ENCODE measurements at regions not wholly inside any gene's neighbourhood (a gene's known extent, or its start where the extent isn't known, plus 50 kb on each side); places are given as distances from the start of the nearest gene placed in this dataset.

DNA sequence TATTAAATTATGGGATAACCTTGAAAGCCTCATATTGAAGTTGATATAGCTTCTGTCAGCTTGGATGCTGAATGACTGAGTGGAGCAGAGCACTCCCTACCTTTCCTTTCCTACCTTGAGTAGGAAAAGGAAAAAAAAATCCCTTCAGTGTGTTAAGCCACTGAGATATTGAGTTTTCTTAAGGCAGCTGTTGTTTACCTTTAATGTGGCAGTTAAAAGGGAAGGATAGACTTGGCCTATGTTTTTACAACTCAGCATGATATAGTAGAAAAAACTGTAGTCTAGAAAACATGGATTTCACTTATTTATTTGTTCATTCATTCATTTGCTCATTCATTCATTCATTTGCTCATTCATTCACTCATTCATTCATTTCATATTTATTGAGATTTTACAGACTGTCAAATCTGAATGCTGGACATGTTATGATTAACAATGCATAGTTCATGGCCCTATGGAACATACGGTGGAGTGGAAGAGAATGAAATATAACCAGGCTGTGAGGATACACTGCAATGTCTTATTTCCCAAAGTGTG lies 131.5 kb upstream of the MAN1A1 start:
- TF ChIP-seq POLR2AphosphoS5 (IDR thresholded peaks at IDR 0.05) (no peak), EP300 (IDR thresholded peaks at IDR 0.05) (no peak), POLR2A (IDR thresholded peaks at IDR 0.05) (no peak)
- TF ChIP-seq, protein P1, sequence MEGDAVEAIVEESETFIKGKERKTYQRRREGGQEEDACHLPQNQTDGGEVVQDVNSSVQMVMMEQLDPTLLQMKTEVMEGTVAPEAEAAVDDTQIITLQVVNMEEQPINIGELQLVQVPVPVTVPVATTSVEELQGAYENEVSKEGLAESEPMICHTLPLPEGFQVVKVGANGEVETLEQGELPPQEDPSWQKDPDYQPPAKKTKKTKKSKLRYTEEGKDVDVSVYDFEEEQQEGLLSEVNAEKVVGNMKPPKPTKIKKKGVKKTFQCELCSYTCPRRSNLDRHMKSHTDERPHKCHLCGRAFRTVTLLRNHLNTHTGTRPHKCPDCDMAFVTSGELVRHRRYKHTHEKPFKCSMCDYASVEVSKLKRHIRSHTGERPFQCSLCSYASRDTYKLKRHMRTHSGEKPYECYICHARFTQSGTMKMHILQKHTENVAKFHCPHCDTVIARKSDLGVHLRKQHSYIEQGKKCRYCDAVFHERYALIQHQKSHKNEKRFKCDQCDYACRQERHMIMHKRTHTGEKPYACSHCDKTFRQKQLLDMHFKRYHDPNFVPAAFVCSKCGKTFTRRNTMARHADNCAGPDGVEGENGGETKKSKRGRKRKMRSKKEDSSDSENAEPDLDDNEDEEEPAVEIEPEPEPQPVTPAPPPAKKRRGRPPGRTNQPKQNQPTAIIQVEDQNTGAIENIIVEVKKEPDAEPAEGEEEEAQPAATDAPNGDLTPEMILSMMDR (IDR thresholded peaks at IDR 0.05): no peak

Measured in gastroesophageal sphincter (tissue), 3 donors.